HG02973 (cell line): ENCODE measurements at regions not wholly inside any gene's neighbourhood (a gene's known extent, or its start where the extent isn't known, plus 50 kb on each side); places are given as distances from the start of the nearest gene placed in this dataset.
"Not testable (repeated sequence)": the region's sequence is repeated elsewhere in the genome, so short reads cannot be mapped to it uniquely, and the experiment has no call there.

Experiments used
- ATAC-seq: cut with Tn5 transposase; IDR thresholded peaks from one replicate; pipeline ENCODE4 v1.9.1; 2021; ENCODE audit warnings: moderate library complexity; ENCODE audit not compliant: unreplicated experiment

- ATAC-seq = no peak
Measured at GRCh38 chr6:167392631-167393316, 67.9 kb downstream of the TTLL2 start.

- ATAC-seq = no peak
Measured at GRCh38 chr6:167393731-167394130, 68.8 kb downstream of the TTLL2 start.

- no peak for ATAC-seq
Measured at GRCh38 chr6:167394339-167394738, 69.5 kb downstream of the TTLL2 start.

- ATAC-seq = no peak
Measured at GRCh38 chr6:167394820-167395219, 69.9 kb downstream of the TTLL2 start.

- ATAC-seq = no peak
Measured at GRCh38 chr6:167396068-167396658, 71.3 kb downstream of the TTLL2 start.

GRCh38 chr6:167396659-167397490 lies 72.0 kb downstream of the TTLL2 start:
- no peak for ATAC-seq

GRCh38 chr6:167397712-167398111 lies 72.8 kb downstream of the TTLL2 start:
- no peak for ATAC-seq

- ATAC-seq = no peak
Measured at GRCh38 chr6:167398214-167399050, 73.5 kb downstream of the TTLL2 start.

GRCh38 chr6:167399051-167399387 lies 74.1 kb downstream of the TTLL2 start:
- ATAC-seq = no peak

GRCh38 chr6:167399599-167399998 lies 74.7 kb downstream of the TTLL2 start:
- ATAC-seq = no peak

- ATAC-seq = no peak
Measured at GRCh38 chr6:167400482-167401138, 75.7 kb downstream of the TTLL2 start.

- no peak for ATAC-seq
Measured at GRCh38 chr6:167401525-167402194, 76.8 kb downstream of the TTLL2 start.

GRCh38 chr6:167402195-167402686 lies 77.4 kb downstream of the TTLL2 start:
- ATAC-seq = no peak

- no peak for ATAC-seq
Measured at GRCh38 chr6:167403427-167403826, 78.5 kb downstream of the TTLL2 start.

- ATAC-seq = no peak
Measured at GRCh38 chr6:167404385-167405049, 79.6 kb downstream of the TTLL2 start.

- no peak for ATAC-seq
Measured at GRCh38 chr6:167405778-167406532, 81.1 kb downstream of the TTLL2 start.

- ATAC-seq = not testable (repeated sequence)
Measured at GRCh38 chr6:167406533-167407238, 81.8 kb downstream of the TTLL2 start.
